A549 (cell line): ENCODE measurements at regions not wholly inside any gene's neighbourhood (a gene's known extent, or its start where the extent isn't known, plus 50 kb on each side); places are given as distances from the start of the nearest gene placed in this dataset.

ENCODE experiments used
- ATAC-seq, 2 experiments: fragments of 200-7000 bp in 1 of 2; fragments of >200 bp in 1 of 2; cut with Nextera tagmentation in 1 of 2; cut with Tn5 transposase in 1 of 2; 3 replicates each; pipeline versions ENCODE4 v1.8.0 to v1.9.1; 2018 to 2020; ENCODE audit warnings: mild to moderate bottlenecking in 1 of 2, moderate library complexity in 1 of 2
- CTCF ChIA-PET: fragments of 300-600 bp; sonication (Branson Sonifier 250); formaldehyde crosslinking; extraction: SDS; loops from one replicate; lab custom pipeline; 2021; ENCODE audit warnings: antibody characterized with exemption, inconsistent platforms; lab: Yijun Ruan, JAX
- POLR2A ChIA-PET: fragments of 350-600 bp; formaldehyde crosslinking; extraction: SDS; loops from one replicate; lab custom pipeline; 2021; ENCODE audit warnings: antibody characterized with exemption, inconsistent platforms; lab: Yijun Ruan, JAX
- DNase-seq, 2 experiments: peaks; one replicate each; pipeline versions ENCODE4 v3.0.0 to v3.0.0-alpha.2; 2011 to 2016; ENCODE audit warnings: low read depth in 1 of 2, low spot score in 1 of 2
- FAIRE-seq: peaks from 2 replicates; lab custom pipeline; 2011; peaks lifted over from hg19 to GRCh38; lab: Jason Lieb, UNC
- H3K27ac ChIP-seq, 2 experiments: fragments of >200 bp; sonication (Bioruptor Twin); formaldehyde crosslinking; 3 replicates each; pipeline ENCODE4 v1.5.1; 2016 to 2017
- H3K4me1 ChIP-seq: fragments of >200 bp; sonication (Bioruptor Twin); formaldehyde crosslinking; 3 replicates; pipeline ENCODE4 v1.6.1; 2016
- H3K4me2 ChIP-seq: fragments of >200 bp; sonication (Bioruptor Twin); formaldehyde crosslinking; 3 replicates; pipeline ENCODE4 v1.6.1; 2016
- H3K4me3 ChIP-seq: fragments of >200 bp; sonication (Bioruptor Twin); formaldehyde crosslinking; 3 replicates; pipeline ENCODE4 v1.5.1; 2016
- H3K9me3 ChIP-seq: fragments of >200 bp; sonication (Bioruptor Twin); formaldehyde crosslinking; 3 replicates; pipeline ENCODE4 v1.6.1; 2016
- BHLHE40 ChIP-seq: IDR thresholded peaks from 2 replicates; pipeline ENCODE4 v1.6.1; 2012; ENCODE audit warnings: low read depth, low read length, inconsistent platforms
- CEBPB ChIP-seq, 2 experiments: fragments of >200 bp in 1 of 2; sonication (Bioruptor Twin) in 1 of 2; formaldehyde crosslinking in 1 of 2; IDR thresholded peaks; 2 replicates each; pipeline ENCODE4 v1.6.1; 2012 to 2016
- CTCF ChIP-seq: fragments of >200 bp; sonication (Bioruptor Twin); formaldehyde crosslinking; IDR thresholded peaks from 3 replicates; pipeline ENCODE4 v1.5.1; 2016
- EHF ChIP-seq: fragments of 250-450 bp; sonication (Bioruptor Pico); IDR thresholded peaks from 2 replicates; pipeline ENCODE4 v1.5.0; 2020; ENCODE audit warnings: mild to moderate bottlenecking
- FOSB ChIP-seq: fragments of 250-450 bp; sonication (Bioruptor Pico); IDR thresholded peaks from 2 replicates; pipeline ENCODE4 v1.5.0; 2020; ENCODE audit warnings: mild to moderate bottlenecking, moderate library complexity
- GATA3 ChIP-seq: IDR thresholded peaks from 2 replicates; pipeline ENCODE4 v1.6.1; 2012; ENCODE audit warnings: borderline replicate concordance
- HDAC2 ChIP-seq: fragments of 200-600 bp; sonication (generic); IDR thresholded peaks from 2 replicates; pipeline ENCODE4 v1.6.1; 2016
- HOXA7 ChIP-seq: fragments of 250-450 bp; sonication (Bioruptor Pico); IDR thresholded peaks from 2 replicates; pipeline ENCODE4 v1.5.0; 2020; ENCODE audit warnings: mild to moderate bottlenecking, moderate library complexity
- MAFK ChIP-seq: fragments of 450-650 bp; IDR thresholded peaks from 2 replicates; pipeline ENCODE4 v1.6.1; 2014; ENCODE audit not compliant: partially characterized antibody
- RCOR1 ChIP-seq: fragments of 150-350 bp; IDR thresholded peaks from 2 replicates; pipeline ENCODE4 v1.6.1; 2014; ENCODE audit warnings: antibody characterized with exemption, low read length, low read depth
- REST ChIP-seq: fragments of 200-600 bp; sonication (generic); IDR thresholded peaks from 2 replicates; pipeline ENCODE4 v1.6.1; 2016; ENCODE audit warnings: antibody characterized with exemption, mild to moderate bottlenecking, moderate library complexity
- WGBS: methylation state at CpG from one replicate; pipeline ENCODE4 v1.1.6; 2017; ENCODE audit errors: missing lambda C conversion rate; 5-methylcytosine and 5-hydroxymethylcytosine counted together
- TF ChIP-seq, protein P1 (sequence below): fragments of 250-450 bp; sonication (Bioruptor Pico); IDR thresholded peaks from 2 replicates; pipeline ENCODE4 v1.5.0; 2021; ENCODE audit warnings: mild to moderate bottlenecking, moderate library complexity, borderline replicate concordance
- TF ChIP-seq, protein P2 (sequence below): fragments of >200 bp; sonication (Bioruptor Twin); formaldehyde crosslinking; IDR thresholded peaks from 2 replicates; pipeline ENCODE4 v1.6.1; 2016

- ChIA-PET CTCF (no interaction called here), POLR2A (no interaction called here)
- ATAC-seq, result no peak
- TF ChIP-seq BHLHE40, result no peak
- TF ChIP-seq CTCF, result no peak
- no peak for TF ChIP-seq FOSB
- TF ChIP-seq HDAC2, result no peak
- TF ChIP-seq, all 56 proteins: peak for 0
- H3K27ac ChIP-seq, result no peak overlapping the region
- DNase-seq (no peak), FAIRE-seq (no peak)
- WGBS, result 63% methylated on average over 14 of the region's 15 CpGs
- H3K4me1 ChIP-seq, result no peaks in the 10 kb centered on the region
- no peaks in the 10 kb centered on the region for H3K9me3 ChIP-seq
- H3K4me2 ChIP-seq, result no peak overlapping the region
- H3K4me3 ChIP-seq, result no peak overlapping the region
These were observed 296.4 kb downstream of the NDUFA10 start for GRCh38 chr2:239728751-239729150.

- ChIA-PET POLR2A (no interaction called here), CTCF (no interaction called here)
- Histone ChIP-seq H3K4me3 (no peak overlapping the region), H3K9me3 (no peaks in the 10 kb centered on the region), H3K4me2 (no peak overlapping the region), H3K4me1 (no peaks in the 10 kb centered on the region), H3K27ac (no peak overlapping the region)
- DNase-seq (no peak), ATAC-seq (no peak), FAIRE-seq (no peak)
- no peak for TF ChIP-seq GATA3
- TF ChIP-seq MAFK, result no peak
- TF ChIP-seq HOXA7 (CRISPR knock-in tag), result no peak
- WGBS, result 78% methylated on average over 21 of the region's 30 CpGs
These were observed 297.2 kb downstream of the NDUFA10 start for GRCh38 chr2:239727776-239728600.

- FAIRE-seq, result no peak
- no peak for ATAC-seq
- 61% methylated on average over 13 of the region's 16 CpGs for WGBS
- Histone ChIP-seq H3K4me1 (no peaks in the 10 kb centered on the region), H3K4me3 (no peak overlapping the region), H3K27ac (no peak overlapping the region), H3K9me3 (no peaks in the 10 kb centered on the region), H3K4me2 (no peak overlapping the region)
- POLR2A ChIA-PET, result no interaction called here
- CTCF ChIA-PET, result no interaction called here
- no peak for DNase-seq
- TF ChIP-seq CEBPB (IDR thresholded peaks at IDR 0.05) (no peak), REST (no peak), RCOR1 (no peak), EHF (CRISPR knock-in tag) (no peak)
- TF ChIP-seq, protein P1, sequence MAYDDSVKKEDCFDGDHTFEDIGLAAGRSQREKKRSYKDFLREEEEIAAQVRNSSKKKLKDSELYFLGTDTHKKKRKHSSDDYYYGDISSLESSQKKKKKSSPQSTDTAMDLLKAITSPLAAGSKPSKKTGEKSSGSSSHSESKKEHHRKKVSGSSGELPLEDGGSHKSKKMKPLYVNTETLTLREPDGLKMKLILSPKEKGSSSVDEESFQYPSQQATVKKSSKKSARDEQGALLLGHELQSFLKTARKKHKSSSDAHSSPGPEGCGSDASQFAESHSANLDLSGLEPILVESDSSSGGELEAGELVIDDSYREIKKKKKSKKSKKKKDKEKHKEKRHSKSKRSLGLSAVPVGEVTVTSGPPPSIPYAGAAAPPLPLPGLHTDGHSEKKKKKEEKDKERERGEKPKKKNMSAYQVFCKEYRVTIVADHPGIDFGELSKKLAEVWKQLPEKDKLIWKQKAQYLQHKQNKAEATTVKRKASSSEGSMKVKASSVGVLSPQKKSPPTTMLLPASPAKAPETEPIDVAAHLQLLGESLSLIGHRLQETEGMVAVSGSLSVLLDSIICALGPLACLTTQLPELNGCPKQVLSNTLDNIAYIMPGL (CRISPR knock-in tag), result no peak
- TF ChIP-seq, protein P2, sequence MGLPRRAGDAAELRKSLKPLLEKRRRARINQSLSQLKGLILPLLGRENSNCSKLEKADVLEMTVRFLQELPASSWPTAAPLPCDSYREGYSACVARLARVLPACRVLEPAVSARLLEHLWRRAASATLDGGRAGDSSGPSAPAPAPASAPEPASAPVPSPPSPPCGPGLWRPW, result no peak
These were observed 297.9 kb downstream of the NDUFA10 start for GRCh38 chr2:239727182-239727775.
